ENCODE measurements at regions not wholly inside any gene's neighbourhood (a gene's known extent, or its start where the extent isn't known, plus 50 kb on each side); places are given as distances from the start of the nearest gene placed in this dataset.

DNA sequence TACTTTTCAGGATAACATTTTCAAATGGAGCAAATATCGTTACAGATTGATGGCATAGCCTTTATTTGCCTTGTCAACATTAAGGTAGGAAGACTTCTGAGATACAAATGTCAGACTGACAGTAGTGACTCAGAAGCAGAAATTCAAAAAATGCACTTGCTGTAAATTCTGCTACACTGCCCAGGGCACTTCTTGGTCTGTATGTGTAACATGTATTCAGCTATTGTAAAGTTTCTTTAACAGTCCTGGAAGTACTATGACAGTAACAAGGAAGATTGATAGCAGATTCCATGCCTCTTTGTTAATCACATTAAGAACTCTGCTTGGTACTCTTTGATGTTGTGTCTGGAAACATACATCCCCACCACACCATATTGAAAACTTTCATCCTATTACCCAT is 69.6 kb upstream of the PCDH18 start:
- WGBS = 59% methylated on average over 1 of the region's 1 CpG
- Histone ChIP-seq H3K4me1 (replicated peaks) (no peaks in the 10 kb centered on the region), H3K27ac (no peak overlapping the region), H3K27me3 (replicated peaks; ENCODE audit: insufficient read depth) (no peaks in the 10 kb centered on the region), H3K36me3 (no peaks in the 10 kb centered on the region), H3K9me3 (no peaks in the 10 kb centered on the region), H3K4me3 (no peak overlapping the region)
- TF ChIP-seq POLR2AphosphoS5 (IDR thresholded peaks at IDR 0.05) (no peak), POLR2A (IDR thresholded peaks at IDR 0.05) (no peak)
- TF ChIP-seq, protein P1, sequence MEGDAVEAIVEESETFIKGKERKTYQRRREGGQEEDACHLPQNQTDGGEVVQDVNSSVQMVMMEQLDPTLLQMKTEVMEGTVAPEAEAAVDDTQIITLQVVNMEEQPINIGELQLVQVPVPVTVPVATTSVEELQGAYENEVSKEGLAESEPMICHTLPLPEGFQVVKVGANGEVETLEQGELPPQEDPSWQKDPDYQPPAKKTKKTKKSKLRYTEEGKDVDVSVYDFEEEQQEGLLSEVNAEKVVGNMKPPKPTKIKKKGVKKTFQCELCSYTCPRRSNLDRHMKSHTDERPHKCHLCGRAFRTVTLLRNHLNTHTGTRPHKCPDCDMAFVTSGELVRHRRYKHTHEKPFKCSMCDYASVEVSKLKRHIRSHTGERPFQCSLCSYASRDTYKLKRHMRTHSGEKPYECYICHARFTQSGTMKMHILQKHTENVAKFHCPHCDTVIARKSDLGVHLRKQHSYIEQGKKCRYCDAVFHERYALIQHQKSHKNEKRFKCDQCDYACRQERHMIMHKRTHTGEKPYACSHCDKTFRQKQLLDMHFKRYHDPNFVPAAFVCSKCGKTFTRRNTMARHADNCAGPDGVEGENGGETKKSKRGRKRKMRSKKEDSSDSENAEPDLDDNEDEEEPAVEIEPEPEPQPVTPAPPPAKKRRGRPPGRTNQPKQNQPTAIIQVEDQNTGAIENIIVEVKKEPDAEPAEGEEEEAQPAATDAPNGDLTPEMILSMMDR (IDR thresholded peaks at IDR 0.05) = no peak
- no peak for DNase-seq (ENCODE audit: low spot score)
- intact Hi-C loops (cut with DNase I) = no loop called here

DNA sequence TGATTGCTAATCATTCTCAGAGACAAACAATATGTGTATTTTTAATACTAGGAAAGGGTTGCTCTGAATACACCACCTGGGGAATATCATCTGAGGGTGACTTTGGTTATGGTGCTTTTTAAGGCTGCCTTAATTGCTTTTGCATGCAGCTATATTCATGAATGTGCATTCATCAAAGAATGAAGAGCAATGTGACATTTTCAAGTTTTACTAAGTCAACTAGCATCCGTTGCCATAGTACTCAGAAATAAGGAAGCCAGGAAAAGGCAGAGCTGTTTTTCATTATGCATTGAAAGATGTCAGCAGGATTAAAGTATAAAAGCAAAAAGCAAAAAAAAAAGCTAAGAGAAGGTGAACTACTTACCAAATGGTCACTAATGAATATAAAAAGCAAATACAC is 67.4 kb upstream of the PCDH18 start:
- no peak overlapping the region for H3K4me3 ChIP-seq
- TF ChIP-seq POLR2A (IDR thresholded peaks at IDR 0.05) (no peak), POLR2AphosphoS5 (IDR thresholded peaks at IDR 0.05) (no peak)
- TF ChIP-seq, protein P1 (IDR thresholded peaks at IDR 0.05) = no peak
- intact Hi-C loops (cut with DNase I) = no loop called here
- no peak overlapping the region for H3K27ac ChIP-seq
- DNase-seq (ENCODE audit: low spot score) = no peak
- H3K36me3 ChIP-seq = no peaks in the 10 kb centered on the region
- 70% methylated on average over 1 of the region's 1 CpG for WGBS
- H3K9me3 ChIP-seq = no peaks in the 10 kb centered on the region
- no peaks in the 10 kb centered on the region for H3K27me3 ChIP-seq (replicated peaks; ENCODE audit: insufficient read depth)
- no peaks in the 10 kb centered on the region for H3K4me1 ChIP-seq (replicated peaks)

DNA sequence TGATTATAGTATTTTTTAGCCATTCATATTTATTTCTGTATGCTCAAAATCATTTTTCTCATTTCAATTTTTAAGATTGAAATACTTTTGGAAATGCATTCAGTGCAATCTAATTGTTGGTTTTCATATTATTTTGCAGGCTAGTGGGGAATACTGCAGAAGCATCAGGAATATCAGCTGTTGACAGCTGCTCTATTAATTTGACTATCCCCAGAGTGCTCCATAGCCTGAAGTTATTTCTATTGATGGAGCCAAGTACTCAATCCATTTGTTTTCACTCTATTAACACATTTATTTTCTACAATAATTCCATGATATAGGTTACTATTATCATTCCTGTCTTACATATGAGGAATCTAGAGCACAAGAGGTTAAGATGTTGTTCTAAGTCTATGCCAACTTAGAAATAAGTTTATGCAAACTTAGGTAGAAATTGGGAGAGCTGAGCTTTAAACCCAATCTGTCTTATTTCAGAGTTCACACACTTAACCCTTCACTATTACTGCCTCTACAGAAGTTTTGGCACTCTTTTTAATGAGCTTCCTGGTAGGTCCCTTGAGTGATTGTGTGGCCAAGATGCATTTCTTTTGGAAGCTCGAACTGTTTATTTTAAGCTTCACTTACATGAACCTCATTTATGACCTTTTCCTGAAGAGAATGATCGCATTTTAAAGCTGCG is 65.6 kb upstream of the PCDH18 start:
- no peaks in the 10 kb centered on the region for H3K9me3 ChIP-seq
- no peaks in the 10 kb centered on the region for H3K36me3 ChIP-seq
- H3K27ac ChIP-seq = no peak overlapping the region
- 24% methylated on average over 3 of the region's 3 CpGs for WGBS
- H3K27me3 ChIP-seq (replicated peaks; ENCODE audit: insufficient read depth) = no peaks in the 10 kb centered on the region
- H3K4me3 ChIP-seq = no peak overlapping the region
- TF ChIP-seq, protein P1 (IDR thresholded peaks at IDR 0.05) = no peak
- TF ChIP-seq POLR2A (IDR thresholded peaks at IDR 0.05) = no peak
- TF ChIP-seq POLR2AphosphoS5 (IDR thresholded peaks at IDR 0.05) = no peak
- H3K4me1 ChIP-seq (replicated peaks) = no peaks in the 10 kb centered on the region
- intact Hi-C loops (cut with DNase I) = no loop called here
- DNase-seq (ENCODE audit: low spot score) = no peak

DNA sequence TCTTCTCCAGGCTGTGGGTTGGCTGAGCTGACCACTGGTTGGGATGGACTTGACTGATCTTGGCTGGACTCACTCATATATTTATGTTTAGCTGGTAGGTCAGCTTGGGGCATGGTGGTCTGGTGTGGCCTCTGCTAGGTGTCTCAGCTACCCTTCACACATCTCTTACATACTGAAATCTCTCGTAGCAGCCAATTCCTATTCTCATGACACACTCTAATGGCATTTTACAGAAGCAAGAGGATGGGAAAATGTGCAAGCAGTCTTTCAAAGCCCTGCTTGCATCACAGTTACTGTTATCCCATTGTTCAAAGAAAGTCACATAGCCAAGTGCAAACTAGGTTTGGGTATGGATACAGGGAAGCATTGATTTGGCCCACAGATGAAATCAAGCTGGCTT is 55.5 kb upstream of the PCDH18 start:
- Histone ChIP-seq H3K4me1 (replicated peaks) (no peaks in the 10 kb centered on the region), H3K36me3 (no peaks in the 10 kb centered on the region), H3K9me3 (no peaks in the 10 kb centered on the region), H3K27me3 (replicated peaks; ENCODE audit: insufficient read depth) (no peaks in the 10 kb centered on the region), H3K4me3 (no peak overlapping the region), H3K27ac (no peak overlapping the region)
- no peak for DNase-seq (ENCODE audit: low spot score)
- WGBS = 89% methylated on average over 1 of the region's 1 CpG
- TF ChIP-seq, protein P1 (IDR thresholded peaks at IDR 0.05) = no peak
- TF ChIP-seq POLR2A (IDR thresholded peaks at IDR 0.05) (no peak), POLR2AphosphoS5 (IDR thresholded peaks at IDR 0.05) (no peak)
- intact Hi-C loops (cut with DNase I) = no loop called here

DNA sequence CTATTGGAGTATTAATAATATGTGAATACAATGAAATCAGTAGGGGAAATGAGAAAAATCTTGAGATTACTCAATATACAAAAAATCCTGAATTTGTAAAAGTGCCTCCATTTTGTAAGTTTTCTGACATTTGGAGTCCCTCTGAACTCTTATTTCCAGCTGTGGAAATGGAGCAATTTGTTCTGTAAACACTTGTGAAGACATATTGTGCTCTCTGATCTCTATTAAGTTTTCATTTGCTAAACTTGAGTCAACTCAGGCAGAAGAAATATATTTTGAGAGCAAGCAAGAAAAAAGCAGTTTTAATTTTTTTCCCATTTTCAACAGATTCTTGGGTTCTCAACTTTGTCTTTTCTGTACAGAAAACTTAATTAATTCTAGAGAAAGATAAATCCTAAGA is 51.4 kb upstream of the PCDH18 start:
- intact Hi-C loops (cut with DNase I) = no loop called here

More for the DNA sequence above, 51.4 kb upstream of the PCDH18 start:
- no peaks in the 10 kb centered on the region for H3K4me1 ChIP-seq (replicated peaks)
- TF ChIP-seq POLR2A (IDR thresholded peaks at IDR 0.05) (no peak), POLR2AphosphoS5 (IDR thresholded peaks at IDR 0.05) (no peak)
- TF ChIP-seq, protein P1 (IDR thresholded peaks at IDR 0.05) = no peak
- no peaks in the 10 kb centered on the region for H3K27me3 ChIP-seq (replicated peaks; ENCODE audit: insufficient read depth)
- no peak overlapping the region for H3K27ac ChIP-seq
- H3K36me3 ChIP-seq = no peaks in the 10 kb centered on the region
- no peak for DNase-seq (ENCODE audit: low spot score)
- no peak overlapping the region for H3K4me3 ChIP-seq
- no peaks in the 10 kb centered on the region for H3K9me3 ChIP-seq
